ENCODE measurements at regions not wholly inside any gene's neighbourhood (a gene's known extent, or its start where the extent isn't known, plus 50 kb on each side); places are given as distances from the start of the nearest gene placed in this dataset.

- Histone ChIP-seq H3K4me3 (ENCODE audit: low read depth in 1 of 2, low read length in 2 of 2) (no peak overlapping the region), H3K36me3 (ENCODE audit: control insufficient read depth in 1 of 2, insufficient read depth in 2 of 2, low read length in 2 of 2) (no peaks in the 10 kb centered on the region), H3K27ac (ENCODE audit: low read length) (no peak overlapping the region), H3K9me3 (ENCODE audit: control insufficient read depth in 1 of 2, low read length in 2 of 2) (no peaks in the 10 kb centered on the region), H3K27me3 (ENCODE audit: low read depth, low read length) (no peaks in the 10 kb centered on the region), H3K4me1 (ENCODE audit: control insufficient read depth in 1 of 2, insufficient read depth in 2 of 2, low read length in 2 of 2) (peaks cover 0 to 4% of the 10 kb centered on the region in 2 donors)
Observed at GRCh38 chr2:7116511-7116910, 199.3 kb downstream of the RNF144A start.

- Histone ChIP-seq H3K36me3 (ENCODE audit: control insufficient read depth in 1 of 2, insufficient read depth in 2 of 2, low read length in 2 of 2) (no peaks in the 10 kb centered on the region), H3K27ac (ENCODE audit: low read length) (no peak overlapping the region)
Observed at GRCh38 chr2:7117076-7117475, 199.9 kb downstream of the RNF144A start.

GRCh38 chr2:7118606-7119131 lies 201.5 kb downstream of the RNF144A start:
- no peaks in the 10 kb centered on the region for H3K27me3 ChIP-seq (ENCODE audit: low read depth, low read length)
- H3K36me3 ChIP-seq (ENCODE audit: control insufficient read depth in 1 of 2, insufficient read depth in 2 of 2, low read length in 2 of 2), result no peaks in the 10 kb centered on the region
- no peak overlapping the region for H3K4me3 ChIP-seq (ENCODE audit: low read depth in 1 of 2, low read length in 2 of 2)
- H3K9me3 ChIP-seq (ENCODE audit: control insufficient read depth in 1 of 2, low read length in 2 of 2), result no peaks in the 10 kb centered on the region
- peaks cover 0 to 4% of the 10 kb centered on the region in 2 donors for H3K4me1 ChIP-seq (ENCODE audit: control insufficient read depth in 1 of 2, insufficient read depth in 2 of 2, low read length in 2 of 2)
- no peak overlapping the region for H3K27ac ChIP-seq (ENCODE audit: low read length)

More at GRCh38 chr2:7117076-7117475, 199.9 kb downstream of the RNF144A start:
- no peaks in the 10 kb centered on the region for H3K9me3 ChIP-seq (ENCODE audit: control insufficient read depth in 1 of 2, low read length in 2 of 2)
- H3K27me3 ChIP-seq (ENCODE audit: low read depth, low read length), result no peaks in the 10 kb centered on the region
- H3K4me1 ChIP-seq (ENCODE audit: control insufficient read depth in 1 of 2, insufficient read depth in 2 of 2, low read length in 2 of 2), result peaks cover 0 to 4% of the 10 kb centered on the region in 2 donors
- no peak overlapping the region for H3K4me3 ChIP-seq (ENCODE audit: low read depth in 1 of 2, low read length in 2 of 2)

- H3K27me3 ChIP-seq (ENCODE audit: low read depth, low read length), result no peaks in the 10 kb centered on the region
- H3K9me3 ChIP-seq (ENCODE audit: control insufficient read depth in 1 of 2, low read length in 2 of 2), result no peaks in the 10 kb centered on the region
- H3K36me3 ChIP-seq (ENCODE audit: control insufficient read depth in 1 of 2, insufficient read depth in 2 of 2, low read length in 2 of 2), result no peaks in the 10 kb centered on the region
- H3K27ac ChIP-seq (ENCODE audit: low read length), result no peak overlapping the region
- no peak overlapping the region for H3K4me3 ChIP-seq (ENCODE audit: low read depth in 1 of 2, low read length in 2 of 2)
- H3K4me1 ChIP-seq (ENCODE audit: control insufficient read depth in 1 of 2, insufficient read depth in 2 of 2, low read length in 2 of 2), result peaks cover 0 to 4% of the 10 kb centered on the region in 2 donors
Observed at GRCh38 chr2:7119132-7119835, 202.1 kb downstream of the RNF144A start.

- Histone ChIP-seq H3K27ac (ENCODE audit: low read length) (no peak overlapping the region), H3K36me3 (ENCODE audit: control insufficient read depth in 1 of 2, insufficient read depth in 2 of 2, low read length in 2 of 2) (no peaks in the 10 kb centered on the region), H3K9me3 (ENCODE audit: control insufficient read depth in 1 of 2, low read length in 2 of 2) (no peaks in the 10 kb centered on the region), H3K4me3 (ENCODE audit: low read depth in 1 of 2, low read length in 2 of 2) (no peak overlapping the region), H3K27me3 (ENCODE audit: low read depth, low read length) (no peaks in the 10 kb centered on the region), H3K4me1 (ENCODE audit: control insufficient read depth in 1 of 2, insufficient read depth in 2 of 2, low read length in 2 of 2) (peaks cover 0 to 4% of the 10 kb centered on the region in 2 donors)
Observed at GRCh38 chr2:7121851-7122250, 204.6 kb downstream of the RNF144A start.

GRCh38 chr2:7127156-7127555 lies 209.9 kb downstream of the RNF144A start:
- Histone ChIP-seq H3K27me3 (ENCODE audit: low read depth, low read length) (no peaks in the 10 kb centered on the region), H3K4me1 (ENCODE audit: control insufficient read depth in 1 of 2, insufficient read depth in 2 of 2, low read length in 2 of 2) (no peaks in the 10 kb centered on the region), H3K4me3 (ENCODE audit: low read depth in 1 of 2, low read length in 2 of 2) (no peak overlapping the region), H3K36me3 (ENCODE audit: control insufficient read depth in 1 of 2, insufficient read depth in 2 of 2, low read length in 2 of 2) (no peaks in the 10 kb centered on the region), H3K27ac (ENCODE audit: low read length) (no peak overlapping the region), H3K9me3 (ENCODE audit: control insufficient read depth in 1 of 2, low read length in 2 of 2) (no peaks in the 10 kb centered on the region)

- Histone ChIP-seq H3K4me3 (ENCODE audit: low read depth in 1 of 2, low read length in 2 of 2) (no peak overlapping the region), H3K36me3 (ENCODE audit: control insufficient read depth in 1 of 2, insufficient read depth in 2 of 2, low read length in 2 of 2) (no peaks in the 10 kb centered on the region), H3K4me1 (ENCODE audit: control insufficient read depth in 1 of 2, insufficient read depth in 2 of 2, low read length in 2 of 2) (no peaks in the 10 kb centered on the region), H3K27me3 (ENCODE audit: low read depth, low read length) (no peaks in the 10 kb centered on the region), H3K9me3 (ENCODE audit: control insufficient read depth in 1 of 2, low read length in 2 of 2) (no peaks in the 10 kb centered on the region), H3K27ac (ENCODE audit: low read length) (no peak overlapping the region)
Observed at GRCh38 chr2:7127687-7128086, 210.5 kb downstream of the RNF144A start.

GRCh38 chr2:7131261-7131660 lies 214.0 kb downstream of the RNF144A start:
- Histone ChIP-seq H3K36me3 (ENCODE audit: control insufficient read depth in 1 of 2, insufficient read depth in 2 of 2, low read length in 2 of 2) (no peaks in the 10 kb centered on the region), H3K27ac (ENCODE audit: low read length) (no peak overlapping the region), H3K4me1 (ENCODE audit: control insufficient read depth in 1 of 2, insufficient read depth in 2 of 2, low read length in 2 of 2) (no peaks in the 10 kb centered on the region), H3K4me3 (ENCODE audit: low read depth in 1 of 2, low read length in 2 of 2) (no peak overlapping the region), H3K9me3 (ENCODE audit: control insufficient read depth in 1 of 2, low read length in 2 of 2) (no peaks in the 10 kb centered on the region), H3K27me3 (ENCODE audit: low read depth, low read length) (no peaks in the 10 kb centered on the region)

- Histone ChIP-seq H3K4me3 (ENCODE audit: low read depth in 1 of 2, low read length in 2 of 2) (no peak overlapping the region), H3K4me1 (ENCODE audit: control insufficient read depth in 1 of 2, insufficient read depth in 2 of 2, low read length in 2 of 2) (no peaks in the 10 kb centered on the region), H3K36me3 (ENCODE audit: control insufficient read depth in 1 of 2, insufficient read depth in 2 of 2, low read length in 2 of 2) (no peaks in the 10 kb centered on the region), H3K9me3 (ENCODE audit: control insufficient read depth in 1 of 2, low read length in 2 of 2) (no peaks in the 10 kb centered on the region), H3K27ac (ENCODE audit: low read length) (no peak overlapping the region), H3K27me3 (ENCODE audit: low read depth, low read length) (no peaks in the 10 kb centered on the region)
Observed at GRCh38 chr2:7132753-7133152, 215.5 kb downstream of the RNF144A start.

GRCh38 chr2:7133521-7133920 lies 216.3 kb downstream of the RNF144A start:
- Histone ChIP-seq H3K27me3 (ENCODE audit: low read depth, low read length) (no peaks in the 10 kb centered on the region), H3K9me3 (ENCODE audit: control insufficient read depth in 1 of 2, low read length in 2 of 2) (no peaks in the 10 kb centered on the region), H3K4me3 (ENCODE audit: low read depth in 1 of 2, low read length in 2 of 2) (no peak overlapping the region), H3K4me1 (ENCODE audit: control insufficient read depth in 1 of 2, insufficient read depth in 2 of 2, low read length in 2 of 2) (no peaks in the 10 kb centered on the region), H3K36me3 (ENCODE audit: control insufficient read depth in 1 of 2, insufficient read depth in 2 of 2, low read length in 2 of 2) (no peaks in the 10 kb centered on the region), H3K27ac (ENCODE audit: low read length) (no peak overlapping the region)

GRCh38 chr2:7140306-7140705 lies 223.1 kb downstream of the RNF144A start:
- Histone ChIP-seq H3K4me3 (ENCODE audit: low read depth in 1 of 2, low read length in 2 of 2) (no peak overlapping the region), H3K36me3 (ENCODE audit: control insufficient read depth in 1 of 2, insufficient read depth in 2 of 2, low read length in 2 of 2) (no peaks in the 10 kb centered on the region), H3K27ac (ENCODE audit: low read length) (no peak overlapping the region), H3K9me3 (ENCODE audit: control insufficient read depth in 1 of 2, low read length in 2 of 2) (no peaks in the 10 kb centered on the region), H3K4me1 (ENCODE audit: control insufficient read depth in 1 of 2, insufficient read depth in 2 of 2, low read length in 2 of 2) (no peaks in the 10 kb centered on the region), H3K27me3 (ENCODE audit: low read depth, low read length) (no peaks in the 10 kb centered on the region)

- Histone ChIP-seq H3K27ac (ENCODE audit: low read length) (no peak overlapping the region), H3K36me3 (ENCODE audit: control insufficient read depth in 1 of 2, insufficient read depth in 2 of 2, low read length in 2 of 2) (no peaks in the 10 kb centered on the region), H3K4me1 (ENCODE audit: control insufficient read depth in 1 of 2, insufficient read depth in 2 of 2, low read length in 2 of 2) (no peaks in the 10 kb centered on the region), H3K4me3 (ENCODE audit: low read depth in 1 of 2, low read length in 2 of 2) (no peak overlapping the region), H3K27me3 (ENCODE audit: low read depth, low read length) (no peaks in the 10 kb centered on the region), H3K9me3 (ENCODE audit: control insufficient read depth in 1 of 2, low read length in 2 of 2) (no peaks in the 10 kb centered on the region)
Observed at GRCh38 chr2:7145707-7146106, 228.5 kb downstream of the RNF144A start.

Measured in muscle layer of duodenum (tissue), 2 donors.